Mammary epithelial cell (primary cell): ENCODE measurements at regions not wholly inside any gene's neighbourhood (a gene's known extent, or its start where the extent isn't known, plus 50 kb on each side); places are given as distances from the start of the nearest gene placed in this dataset.

ENCODE experiments used
- CTCF ChIP-seq, 2 donors: IDR thresholded peaks in 1 of 2; conservative IDR thresholded peaks in 1 of 2; 2 replicates each; pipeline ENCODE4 v1.5.1; 2011 to 2012; ENCODE audit warnings: inconsistent platforms in 2 of 2, low read length in 2 of 2, mild to moderate bottlenecking in 2 of 2, control low read depth in 1 of 2, low read depth in 1 of 2; ENCODE audit not compliant: insufficient read depth in 1 of 2; ENCODE audit errors: extremely low read depth in 1 of 2
- EZH2 ChIP-seq: IDR thresholded peaks from 2 replicates; pipeline ENCODE4 v1.6.1; 2012; ENCODE audit warnings: low read length, inconsistent platforms, borderline replicate concordance

DNA sequence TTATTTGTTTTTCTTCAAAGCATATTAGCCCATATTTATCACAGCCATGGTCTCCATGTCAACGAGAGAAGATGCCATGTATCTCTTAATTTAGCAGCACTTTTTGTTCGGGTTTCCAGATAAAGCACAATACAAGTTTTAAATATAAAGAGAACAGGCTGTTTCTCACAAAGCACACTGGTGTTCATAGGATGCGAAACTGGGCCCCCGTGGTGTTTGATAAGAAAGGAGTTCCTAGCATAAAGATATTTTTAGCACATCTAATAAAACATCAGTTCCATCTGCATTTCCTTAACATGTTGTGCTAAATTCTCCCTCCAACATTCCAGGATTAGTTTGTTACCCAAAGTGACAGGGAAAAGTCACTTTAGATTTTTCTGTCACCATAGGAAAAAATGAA lies 72.4 kb upstream of the EDNRB start:
- TF ChIP-seq CTCF (conservative IDR thresholded peaks at IDR 0.05 in 1 of 2, IDR thresholded peaks at IDR 0.05 in 1 of 2; ENCODE audit: extremely low read depth in 1 of 2, insufficient read depth in 1 of 2, low read depth in 1 of 2, low read length in 2 of 2) (no peak), EZH2 (no peak)
